Cardiac septum (tissue), 1 donor: ENCODE measurements at regions not wholly inside any gene's neighbourhood (a gene's known extent, or its start where the extent isn't known, plus 50 kb on each side); places are given as distances from the start of the nearest gene placed in this dataset.
"Not testable (repeated sequence)": the region's sequence is repeated elsewhere in the genome, so short reads cannot be mapped to it uniquely, and the experiment has no call there.

ENCODE experiments used
- DNase-seq: peaks from one replicate; pipeline ENCODE4 v3.0.0-alpha.2; 2020; ENCODE audit warnings: low spot score
- intact Hi-C: fragments of 100-400 bp; cut with DNase I; formaldehyde crosslinking; loops from one replicate; pipeline ENCODE4 v1.14.0; 2022
- donor health status: DM: no; HTN: no; CAD: no.

DNA sequence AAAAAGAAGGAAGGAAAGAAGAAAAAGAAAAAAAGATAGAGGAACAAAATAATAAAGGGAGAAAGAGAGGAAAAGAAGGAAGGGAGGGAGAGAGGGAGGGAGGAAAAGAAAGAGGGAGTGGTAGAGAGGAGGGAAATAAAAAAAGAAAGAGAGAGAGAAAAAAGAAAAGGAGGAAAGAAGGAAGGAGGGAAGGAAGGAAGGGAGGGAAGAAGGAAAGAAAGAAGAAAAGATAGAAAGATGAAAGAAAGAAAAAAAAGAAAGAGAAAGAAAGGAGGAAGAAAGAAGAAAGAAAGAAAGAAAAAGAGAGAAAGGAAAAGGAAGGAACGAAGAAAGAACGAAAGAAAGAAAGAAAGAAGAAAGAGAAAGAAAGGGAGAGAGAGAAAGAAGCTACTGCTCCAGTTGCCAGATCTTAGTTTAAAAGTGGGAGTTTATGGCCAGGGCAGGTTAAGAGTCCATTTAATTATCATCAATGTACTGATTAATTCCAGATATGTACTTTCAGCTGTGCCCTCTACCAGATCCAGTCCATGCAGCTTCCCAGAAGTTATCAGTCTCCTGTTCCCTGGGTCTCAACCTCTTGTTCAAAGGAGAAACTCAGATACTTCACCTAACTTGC lies 1378.5 kb upstream of the NUDT12 start:
- intact Hi-C loops: no loop called here
- DNase-seq: no peak

DNA sequence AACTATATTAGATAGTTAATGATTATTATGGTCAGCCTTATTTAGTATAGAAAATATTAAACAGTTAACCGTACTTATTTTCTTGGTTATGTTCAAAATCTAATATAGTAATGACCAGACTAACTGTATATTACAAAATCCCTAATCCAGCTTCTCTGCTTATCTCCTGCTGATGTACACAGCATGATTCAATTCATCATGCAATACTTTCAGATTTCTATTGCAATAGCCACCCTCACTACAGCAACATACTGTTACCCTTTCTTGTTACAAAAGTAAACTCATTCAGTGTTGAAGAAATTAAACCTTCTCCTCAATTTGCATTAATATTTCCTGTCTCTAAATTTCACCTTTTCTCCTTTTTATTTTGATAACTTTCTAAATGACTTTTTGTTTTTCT lies 1375.0 kb upstream of the NUDT12 start:
- intact Hi-C loops: no loop called here
- no peak for DNase-seq

DNA sequence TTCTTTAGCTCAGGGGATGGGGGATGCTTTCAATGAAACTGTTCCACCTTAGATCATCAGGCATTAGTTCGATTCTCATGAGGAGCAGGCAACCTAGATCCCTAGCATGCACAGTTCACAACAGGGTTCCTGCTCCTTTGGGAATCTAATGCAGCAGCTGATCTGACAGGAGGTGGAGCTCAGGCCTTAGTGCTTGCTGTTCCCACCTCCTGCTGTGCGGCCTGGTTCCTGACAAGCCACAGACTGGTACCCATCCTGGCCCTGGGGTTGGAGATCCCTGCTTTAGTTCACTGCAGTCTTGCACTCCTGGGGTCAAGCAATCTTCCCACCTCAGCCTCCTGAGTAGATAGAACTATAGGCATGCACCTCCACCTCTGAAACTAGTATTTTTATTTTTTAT lies 1369.8 kb upstream of the NUDT12 start:
- intact Hi-C loops: no loop called here
- no peak for DNase-seq

DNA sequence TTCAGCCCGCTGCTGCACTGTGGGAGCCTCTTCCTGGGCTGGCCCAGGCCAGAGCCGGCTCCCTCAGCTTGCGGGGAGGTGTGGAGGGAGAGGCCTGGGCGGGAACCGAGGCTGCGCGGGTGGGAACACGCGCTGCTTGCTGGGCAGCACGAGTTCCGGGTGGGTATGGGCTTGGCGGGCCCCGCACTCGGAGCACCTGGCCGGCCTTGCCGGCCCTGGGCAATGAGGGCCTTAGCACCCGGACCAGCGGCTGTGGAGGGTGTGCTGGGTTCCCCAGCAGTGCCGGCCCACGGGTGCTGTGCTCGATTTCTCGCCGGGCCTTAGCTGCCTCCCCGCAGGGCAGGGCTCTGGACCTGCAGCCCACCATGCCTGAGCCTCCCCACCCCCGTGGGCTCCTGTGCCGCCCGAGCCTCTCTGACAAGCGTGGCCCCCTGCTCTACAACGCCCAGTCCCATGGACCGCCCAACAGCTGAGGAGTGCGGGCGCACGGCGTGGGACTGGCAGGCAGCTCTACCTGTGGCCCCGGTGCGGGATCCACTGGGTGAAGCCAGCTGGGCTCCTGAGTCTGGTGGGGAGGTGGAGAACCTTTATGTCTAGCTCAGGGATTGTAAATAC lies 1366.4 kb upstream of the NUDT12 start:
- no peak for DNase-seq
- intact Hi-C loops: no loop called here

DNA sequence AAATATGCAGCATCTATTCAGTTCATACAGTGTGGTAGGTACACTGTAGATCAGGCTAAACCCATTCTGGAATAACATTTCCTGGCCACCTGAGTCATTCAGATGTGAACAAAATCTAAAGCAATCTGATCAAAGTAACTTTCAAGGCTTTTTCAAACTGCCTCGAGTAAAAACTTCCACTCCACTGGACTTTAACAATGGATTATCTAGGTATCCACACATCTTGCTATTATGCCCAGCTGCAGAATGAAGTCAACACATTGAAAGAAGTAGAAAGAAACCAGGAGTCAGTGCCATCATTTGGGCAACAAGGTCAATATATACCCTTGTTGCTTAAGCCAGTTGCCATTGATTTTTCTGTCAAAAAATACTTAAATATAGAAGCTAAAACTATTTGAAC lies 1352.6 kb upstream of the NUDT12 start:
- no peak for DNase-seq
- intact Hi-C loops: no loop called here

DNA sequence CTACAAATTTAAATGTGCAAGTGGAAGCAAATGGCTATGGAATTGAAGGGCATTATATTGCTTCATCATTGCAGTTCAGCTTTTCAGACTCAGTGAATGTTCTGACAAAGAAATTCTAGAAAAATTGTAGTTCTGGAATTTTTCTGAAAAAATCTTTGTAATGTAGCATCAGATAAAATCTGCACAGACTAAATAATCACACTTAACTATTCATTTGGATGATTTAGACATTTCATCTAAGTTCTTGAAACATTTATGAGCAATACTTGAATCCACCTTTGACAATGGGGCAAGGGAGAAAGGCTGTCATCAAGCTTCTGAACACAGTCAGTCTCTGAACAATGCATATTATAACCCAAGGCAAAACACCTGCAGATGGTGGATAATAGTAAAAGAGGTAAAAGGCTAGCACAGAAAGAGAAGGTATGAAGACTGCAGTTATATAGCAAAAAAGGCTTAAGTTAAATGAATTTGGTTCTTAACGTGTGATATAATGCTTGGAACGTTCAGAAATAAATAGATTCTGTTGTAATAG lies 1352.0 kb upstream of the NUDT12 start:
- intact Hi-C loops: no loop called here
- no peak for DNase-seq

DNA sequence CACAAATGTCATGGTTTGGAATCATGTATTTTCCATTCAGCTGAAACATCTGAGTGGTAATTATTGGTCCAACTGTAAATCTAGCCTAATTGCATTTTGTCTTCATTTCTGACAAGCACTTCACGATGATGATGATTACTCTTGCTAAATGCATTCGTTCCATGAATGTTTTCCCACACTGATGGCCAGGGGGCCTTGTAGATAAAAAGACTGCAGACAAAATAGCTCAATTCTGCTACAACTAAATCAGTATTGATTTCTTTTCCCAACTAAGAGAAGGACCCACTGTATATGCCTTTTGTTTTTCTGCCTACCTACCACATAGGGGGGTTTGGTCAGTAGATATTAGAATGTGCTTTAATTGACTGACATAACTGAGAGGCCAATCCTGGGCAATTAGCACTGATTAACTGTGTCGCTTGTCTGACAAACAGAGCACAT lies 1351.3 kb upstream of the NUDT12 start:
- DNase-seq: no peak
- intact Hi-C loops: no loop called here

DNA sequence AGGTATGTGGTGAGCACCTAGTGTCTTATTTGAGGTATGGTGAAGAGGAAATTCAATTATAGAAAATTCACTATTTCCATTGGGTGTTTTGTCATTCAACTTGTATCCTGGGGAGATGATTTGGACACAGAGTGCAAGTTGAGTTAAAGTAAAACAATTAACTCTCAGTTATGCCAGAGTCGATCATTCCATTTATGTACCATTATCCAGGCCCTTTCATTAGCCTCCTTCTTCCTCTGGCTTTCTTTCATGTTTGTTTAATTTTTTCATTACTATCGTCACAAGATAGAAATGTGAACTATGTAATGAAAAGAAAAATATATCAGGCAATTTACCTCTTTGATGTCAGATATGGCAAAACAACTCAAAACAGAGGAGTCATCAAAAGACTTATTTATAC lies 1347.2 kb upstream of the NUDT12 start:
- DNase-seq: no peak

DNA sequence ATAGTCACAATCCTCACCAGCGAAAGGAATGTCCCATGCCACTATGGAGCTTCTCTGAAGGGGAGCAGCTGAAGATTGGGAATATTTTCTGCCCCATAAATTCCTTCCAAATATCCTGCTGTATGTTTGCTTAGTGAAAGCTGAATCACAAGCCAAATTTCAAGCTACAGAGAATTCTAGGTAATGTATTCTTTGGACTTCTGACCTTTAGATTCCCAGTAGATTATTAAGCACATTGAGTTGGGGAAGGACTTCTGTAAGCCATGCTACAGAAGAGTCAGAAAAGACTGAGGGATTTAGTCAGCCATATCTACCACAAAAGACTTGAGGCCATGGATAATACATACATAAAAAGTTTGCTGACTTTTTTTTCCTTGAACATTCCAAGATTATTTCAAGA lies 1342.0 kb upstream of the NUDT12 start:
- intact Hi-C loops: no loop called here
- no peak for DNase-seq

More for the DNA sequence above, 1347.2 kb upstream of the NUDT12 start:
- intact Hi-C loops: no loop called here

DNA sequence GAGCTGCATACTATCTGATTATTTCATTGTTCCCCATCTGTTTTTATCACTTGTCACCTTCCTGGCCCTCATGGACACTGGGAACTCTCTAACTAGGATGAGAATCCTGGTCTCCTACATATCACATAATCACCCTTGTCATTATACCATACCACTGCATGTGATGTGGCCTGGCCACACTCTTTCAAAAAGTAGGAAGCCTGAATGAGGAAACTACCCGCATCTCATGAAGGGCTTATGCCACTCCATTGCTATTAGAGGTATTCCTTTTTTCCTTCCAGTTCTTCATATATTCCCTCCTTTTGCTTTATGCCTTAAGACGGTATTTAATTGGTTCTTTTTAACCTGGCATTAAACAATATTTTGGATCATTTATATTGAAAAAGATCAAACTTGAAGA lies 1341.4 kb upstream of the NUDT12 start:
- intact Hi-C loops: no loop called here

DNA sequence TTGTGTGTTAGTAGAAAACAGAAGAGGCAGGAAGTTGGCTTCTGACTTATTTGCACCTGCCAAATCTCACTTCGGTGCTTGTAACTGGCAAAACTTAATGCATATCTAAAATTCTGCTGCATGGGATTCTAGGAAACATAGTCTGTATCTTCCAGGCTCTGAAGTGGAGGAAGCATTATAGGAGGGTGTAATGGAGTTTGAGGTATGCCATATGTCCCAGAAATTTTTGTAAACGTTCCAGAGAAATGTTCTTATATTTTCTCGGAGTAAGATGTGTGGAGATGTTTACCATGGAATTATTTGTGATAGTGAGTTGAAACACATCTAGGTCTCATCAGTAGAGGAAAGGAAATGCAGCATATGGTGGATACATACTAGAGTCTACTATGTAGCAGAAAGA lies 1329.0 kb upstream of the NUDT12 start:
- intact Hi-C loops: no loop called here
- no peak for DNase-seq

More for the DNA sequence above, 1341.4 kb upstream of the NUDT12 start:
- DNase-seq: no peak

DNA sequence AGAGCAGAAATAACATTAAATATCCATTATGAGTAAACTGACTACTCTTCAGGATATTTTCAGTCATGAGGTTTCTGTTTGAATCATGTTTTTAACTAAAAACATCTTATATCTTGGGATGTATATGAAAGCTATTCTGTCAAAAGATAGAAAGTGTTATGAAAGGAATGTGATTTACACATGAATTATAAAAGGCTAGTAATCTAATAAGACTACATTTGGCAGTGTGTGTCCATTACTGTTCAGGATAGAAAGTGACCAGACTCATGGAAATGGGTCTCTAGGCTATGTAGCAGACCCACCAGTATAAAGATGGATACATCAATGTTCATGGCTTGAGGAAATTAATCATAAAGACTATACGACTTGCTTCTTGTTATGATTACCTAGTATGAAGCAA lies 1328.2 kb upstream of the NUDT12 start:
- no peak for DNase-seq
- intact Hi-C loops: no loop called here

DNA sequence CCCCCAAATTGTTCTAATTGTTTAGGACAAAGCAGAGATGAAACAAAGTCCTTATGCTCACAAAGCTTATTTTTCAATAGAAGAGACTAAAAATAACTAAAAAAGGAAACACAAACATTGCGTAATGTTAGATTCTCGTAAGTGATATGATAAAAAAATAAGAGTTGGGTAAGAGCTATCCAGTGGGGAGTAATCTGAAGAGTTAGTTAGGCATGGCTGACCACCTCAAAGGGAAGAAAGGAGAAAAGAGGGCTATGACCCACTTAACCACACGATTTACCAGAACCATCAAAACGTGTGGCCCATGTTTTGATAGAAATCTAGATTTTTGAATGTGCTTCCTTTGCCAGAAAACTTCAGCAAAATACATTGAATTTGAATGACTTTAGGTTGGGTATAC lies 1296.8 kb upstream of the NUDT12 start:
- DNase-seq: no peak

DNA sequence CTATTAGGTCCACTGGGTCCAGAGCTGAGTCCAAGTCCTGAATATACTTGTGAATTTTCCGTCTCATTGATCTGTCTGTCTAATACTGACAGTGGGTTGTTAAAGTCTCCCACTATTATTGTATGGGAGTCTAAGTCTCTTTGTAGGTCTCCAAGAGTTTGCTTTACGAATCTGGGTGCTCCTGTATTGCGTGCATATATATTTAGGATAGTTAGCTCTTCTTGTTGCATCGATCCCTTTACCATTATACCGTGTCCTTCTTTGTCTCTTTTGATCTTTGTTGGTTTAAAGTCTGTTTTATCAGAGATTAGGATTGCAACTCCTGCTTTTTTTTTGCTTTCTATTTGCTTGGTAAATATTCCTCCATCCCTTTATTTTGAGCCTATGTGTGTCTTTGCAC lies 1289.5 kb upstream of the NUDT12 start:
- intact Hi-C loops, DNase-seq: not testable (repeated sequence)

More for the DNA sequence above, 1296.8 kb upstream of the NUDT12 start:
- intact Hi-C loops: no loop called here

DNA sequence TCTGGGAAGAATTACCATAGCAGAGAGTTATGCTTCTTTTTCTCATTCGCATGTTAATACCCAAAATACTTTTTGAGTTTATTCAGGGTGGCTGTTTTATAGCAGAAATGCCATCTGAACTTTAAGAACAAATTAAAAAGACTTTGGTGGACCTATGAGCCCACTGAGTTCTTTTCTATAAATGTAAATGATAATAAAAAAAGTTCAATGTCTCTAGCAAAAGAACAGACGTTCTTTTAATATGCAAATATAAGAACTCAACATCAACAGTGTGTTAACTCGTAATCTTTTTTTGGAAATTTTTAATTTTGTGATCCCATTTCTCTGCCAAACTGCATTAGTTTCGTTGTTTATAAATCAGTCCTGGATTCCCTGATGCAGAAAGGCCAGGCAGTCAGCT lies 1283.0 kb upstream of the NUDT12 start:
- no peak for DNase-seq
- intact Hi-C loops: no loop called here

DNA sequence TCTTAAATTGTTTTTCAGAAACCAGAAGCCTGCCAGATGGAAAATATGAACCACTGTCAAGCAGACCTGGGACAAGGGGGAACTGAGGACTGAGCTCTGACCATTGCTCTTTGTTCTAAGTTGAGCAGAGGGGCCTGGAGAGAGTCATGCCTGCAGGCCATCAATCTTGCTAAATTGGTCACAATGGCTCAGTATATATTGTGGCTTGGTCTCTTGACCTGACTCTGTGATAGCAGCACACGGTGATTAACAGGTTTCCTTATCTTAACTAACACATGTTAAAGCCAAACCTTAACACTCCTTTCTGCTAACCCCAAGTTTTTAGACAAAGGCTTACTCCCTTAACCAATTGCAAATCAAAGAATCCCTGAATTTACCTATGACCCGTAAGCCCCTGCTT lies 1281.2 kb upstream of the NUDT12 start:
- DNase-seq: no peak
- intact Hi-C loops: no loop called here

DNA sequence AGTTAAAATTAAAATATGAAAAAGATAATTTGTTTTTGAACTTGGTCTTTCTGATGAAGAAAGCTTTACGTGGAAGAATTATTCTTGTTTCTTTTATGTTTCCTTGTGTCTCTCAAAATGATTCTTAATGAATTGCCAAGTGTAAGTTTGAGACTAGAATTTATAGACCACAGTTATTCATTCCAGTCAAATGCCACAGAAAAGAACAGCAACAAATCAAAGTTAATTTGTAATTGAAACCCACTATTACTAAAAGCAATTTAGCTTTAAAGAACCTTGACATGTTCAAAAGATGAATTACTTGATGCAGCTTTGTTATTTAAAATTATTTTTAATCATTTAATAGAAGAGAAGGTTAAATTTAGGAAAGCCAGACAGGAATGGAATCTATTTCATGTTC lies 1277.7 kb upstream of the NUDT12 start:
- intact Hi-C loops: no loop called here
- no peak for DNase-seq

DNA sequence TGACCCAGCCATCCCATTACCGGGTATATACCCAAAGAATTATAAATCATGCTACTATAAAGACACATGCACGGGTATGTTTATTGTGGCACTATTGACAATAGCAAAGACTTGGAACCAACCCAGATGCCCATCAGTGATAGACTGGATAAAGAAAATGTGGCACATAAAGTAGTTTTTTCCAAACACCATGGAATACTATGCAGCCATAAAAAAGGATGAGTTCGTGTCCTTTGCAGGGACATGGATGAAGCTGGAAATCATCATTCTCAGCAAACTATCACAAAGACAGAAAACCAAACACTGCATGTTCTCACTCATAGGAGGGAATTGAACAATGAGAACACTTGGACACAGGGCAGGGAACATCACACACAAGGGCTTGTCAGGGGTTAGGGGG lies 1268.9 kb upstream of the NUDT12 start:
- intact Hi-C loops, DNase-seq: not testable (repeated sequence)

DNA sequence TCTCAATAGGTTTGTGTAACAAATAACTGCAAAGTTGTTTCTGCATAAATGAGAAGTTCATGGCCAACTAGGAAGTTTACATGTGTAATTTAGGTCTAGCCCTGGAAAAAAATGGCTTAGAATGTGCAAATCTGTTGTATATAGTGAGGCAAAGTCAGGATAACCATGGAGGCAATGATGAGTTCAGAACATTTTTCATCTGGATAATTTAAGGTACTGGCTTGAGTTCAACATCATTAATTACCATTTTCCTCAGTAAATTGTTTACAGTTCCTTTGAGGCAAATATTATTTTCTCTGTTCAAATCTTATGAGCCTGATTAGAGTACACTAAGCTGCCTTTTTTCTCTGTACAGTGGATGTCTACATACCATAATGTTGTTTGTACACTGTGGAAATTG lies 1259.0 kb upstream of the NUDT12 start:
- DNase-seq: no peak
- intact Hi-C loops: no loop called here

DNA sequence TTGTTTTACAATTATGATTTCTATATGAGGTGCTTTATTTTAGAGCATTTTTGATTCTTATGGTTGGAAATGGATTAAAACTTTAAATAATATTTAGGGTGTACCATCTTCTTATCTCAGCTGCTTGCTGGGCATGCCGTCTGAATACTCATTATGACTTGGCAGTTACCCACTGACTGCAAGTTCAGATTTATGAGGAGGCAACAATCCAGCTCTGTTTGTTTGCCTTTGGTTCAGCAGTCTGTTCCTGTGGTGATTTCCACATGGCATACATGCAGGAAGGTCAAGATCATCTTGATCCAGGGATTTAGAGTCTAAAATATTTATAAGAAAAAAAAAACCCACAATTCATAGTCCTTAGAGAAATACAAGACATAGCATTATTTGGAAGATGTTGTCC lies 1254.5 kb upstream of the NUDT12 start:
- no peak for DNase-seq
- intact Hi-C loops: no loop called here

DNA sequence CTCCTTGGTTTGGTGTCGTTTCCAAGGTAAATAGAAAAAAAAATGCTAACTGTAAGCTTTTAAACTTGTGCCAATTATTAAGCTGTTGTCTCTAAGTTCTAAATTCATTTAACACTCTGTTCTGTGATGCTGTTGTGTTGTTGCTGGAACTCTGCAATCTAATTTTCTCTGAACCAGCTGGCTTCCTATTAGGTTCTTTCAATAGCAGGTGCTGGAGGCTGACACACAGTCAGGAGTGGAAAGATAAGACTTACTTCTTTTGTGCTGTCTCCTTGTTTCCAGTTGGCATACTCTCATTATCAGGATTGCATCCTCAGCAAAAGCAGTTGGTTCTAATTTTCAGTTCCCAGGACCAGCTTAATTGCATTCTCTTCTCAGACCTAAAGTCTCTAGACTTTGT lies 1252.6 kb upstream of the NUDT12 start:
- intact Hi-C loops: no loop called here
- no peak for DNase-seq
